NCI-H2227 (cell line): ENCODE measurements at regions not wholly inside any gene's neighbourhood (a gene's known extent, or its start where the extent isn't known, plus 50 kb on each side); places are given as distances from the start of the nearest gene placed in this dataset.

ENCODE experiments used
- DNase-seq: peaks from one replicate; lab custom pipeline; 2025; ENCODE audit not compliant: unreplicated experiment; lab: John Stamatoyannopoulos, UW

- no peak for DNase-seq
Observed at GRCh38 chr6:156028335-156029131, 572.9 kb upstream of the NOX3 start.

GRCh38 chr6:156027248-156027626, 571.6 kb upstream of the NOX3 start:
- no peak for DNase-seq

- no peak for DNase-seq
Observed at GRCh38 chr6:156026486-156027247, 571.0 kb upstream of the NOX3 start.

- no peak for DNase-seq
Observed at GRCh38 chr6:156024339-156024738, 568.7 kb upstream of the NOX3 start.

GRCh38 chr6:156021746-156022396, 566.2 kb upstream of the NOX3 start:
- DNase-seq, result no peak

GRCh38 chr6:156017838-156018237, 562.2 kb upstream of the NOX3 start:
- no peak for DNase-seq

GRCh38 chr6:156016186-156016976, 560.7 kb upstream of the NOX3 start:
- no peak for DNase-seq

- peak; percentile 27 for DNase-seq
Observed at GRCh38 chr6:156013155-156013554, 557.5 kb upstream of the NOX3 start.

GRCh38 chr6:156009656-156010055, 554.0 kb upstream of the NOX3 start:
- no peak for DNase-seq

- DNase-seq, result no peak
Observed at GRCh38 chr6:156004796-156005195, 549.2 kb upstream of the NOX3 start.

GRCh38 chr6:155996151-155996550, 540.5 kb upstream of the NOX3 start:
- no peak for DNase-seq

GRCh38 chr6:155995281-155995680, 539.6 kb upstream of the NOX3 start:
- no peak for DNase-seq

- no peak for DNase-seq
Observed at GRCh38 chr6:155994086-155994485, 538.4 kb upstream of the NOX3 start.

GRCh38 chr6:155993240-155993639, 537.6 kb upstream of the NOX3 start:
- DNase-seq, result no peak

GRCh38 chr6:155985660-155986138, 530.1 kb upstream of the NOX3 start:
- DNase-seq, result no peak

- DNase-seq, result no peak
Observed at GRCh38 chr6:155980768-155981079, 525.1 kb upstream of the NOX3 start.

- no peak for DNase-seq
Observed at GRCh38 chr6:155980014-155980767, 524.6 kb upstream of the NOX3 start.

- no peak for DNase-seq
Observed at GRCh38 chr6:155975506-155975905, 519.9 kb upstream of the NOX3 start.

- DNase-seq, result peak; percentile 14
Observed at GRCh38 chr6:155974811-155975323, 519.2 kb upstream of the NOX3 start.

- DNase-seq, result no peak
Observed at GRCh38 chr6:155974359-155974758, 518.7 kb upstream of the NOX3 start.
